ENCODE measurements at regions not wholly inside any gene's neighbourhood (a gene's known extent, or its start where the extent isn't known, plus 50 kb on each side); places are given as distances from the start of the nearest gene placed in this dataset.

DNA sequence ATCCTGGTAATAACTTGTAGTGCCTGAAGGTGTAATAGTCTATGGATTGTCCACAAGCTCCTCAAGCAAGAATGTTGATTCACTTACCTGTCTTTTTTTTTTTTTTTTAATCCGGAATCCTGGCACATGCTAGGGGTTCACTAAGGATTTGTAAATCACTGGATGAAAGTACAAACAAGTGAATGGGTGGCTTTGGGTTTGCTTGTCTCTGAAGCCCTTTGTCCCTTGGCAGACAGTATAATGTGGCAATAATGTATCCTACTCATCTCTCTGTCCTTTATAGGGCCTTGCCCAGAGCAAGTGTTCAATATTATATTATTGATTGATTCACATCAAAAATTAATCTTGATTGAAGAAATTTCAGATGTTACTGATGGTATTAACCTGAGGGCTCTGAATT lies 334.0 kb upstream of the CPEB2 start:
- DNase-seq: no peak

GRCh38 chr4:14669371-14669770 lies 332.9 kb upstream of the CPEB2 start:
- DNase-seq: no peak

- no peak for DNase-seq
Measured at GRCh38 chr4:14671146-14671545, 331.1 kb upstream of the CPEB2 start.

DNA sequence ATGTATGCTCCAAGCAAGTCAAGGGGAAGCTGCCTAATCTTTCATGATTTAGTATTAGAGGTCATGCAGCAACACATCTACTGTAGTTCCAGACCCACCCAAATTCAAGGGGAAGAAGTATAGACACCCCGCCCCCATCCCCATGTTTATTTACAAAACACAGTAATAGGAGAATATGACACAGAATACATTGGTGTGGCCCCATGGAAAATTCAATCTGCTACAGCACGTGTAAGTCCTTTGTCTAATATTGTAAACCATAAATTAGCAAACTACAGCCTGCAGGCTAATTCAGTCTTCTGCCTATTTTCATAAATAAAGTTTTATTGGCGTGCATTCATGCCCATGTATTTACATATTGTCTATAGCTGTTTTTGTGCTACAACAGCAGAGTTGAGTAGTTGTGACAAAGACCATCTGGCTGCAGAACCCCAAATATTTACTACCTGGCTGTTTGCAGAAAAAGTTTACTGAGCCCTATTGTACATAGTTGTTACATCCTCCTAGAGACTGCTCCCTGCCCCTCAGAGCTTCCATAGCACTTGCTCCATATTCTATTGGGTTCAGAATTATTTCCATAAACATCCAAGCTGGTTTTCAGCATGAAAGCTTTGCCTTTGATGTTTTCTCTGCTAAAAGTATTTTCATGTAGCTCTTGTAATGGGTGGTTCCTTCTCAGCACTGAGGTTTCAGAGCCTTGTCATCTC lies 326.8 kb upstream of the CPEB2 start:
- DNase-seq: no peak

DNA sequence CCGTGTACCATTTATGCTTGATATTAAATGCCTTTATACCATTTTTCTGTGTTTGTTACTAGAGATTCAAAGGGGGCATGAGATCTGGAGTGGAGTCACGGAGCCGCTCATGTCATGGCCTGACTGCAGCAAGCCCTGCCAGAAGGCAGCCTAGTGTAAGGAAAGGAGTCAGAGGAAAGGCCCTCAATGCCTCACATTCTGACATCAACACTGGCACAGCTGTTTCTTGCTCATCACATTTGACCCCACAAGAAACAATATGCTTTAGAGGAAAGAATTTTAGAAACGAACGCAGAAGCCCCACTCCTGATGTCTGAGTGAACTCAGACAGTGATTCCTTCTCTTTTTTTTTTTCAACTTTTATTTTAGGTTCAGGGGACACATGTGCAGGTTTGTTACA lies 322.4 kb upstream of the CPEB2 start:
- DNase-seq: no peak

GRCh38 chr4:14681330-14681729 lies 321.0 kb upstream of the CPEB2 start:
- DNase-seq: no peak

DNA sequence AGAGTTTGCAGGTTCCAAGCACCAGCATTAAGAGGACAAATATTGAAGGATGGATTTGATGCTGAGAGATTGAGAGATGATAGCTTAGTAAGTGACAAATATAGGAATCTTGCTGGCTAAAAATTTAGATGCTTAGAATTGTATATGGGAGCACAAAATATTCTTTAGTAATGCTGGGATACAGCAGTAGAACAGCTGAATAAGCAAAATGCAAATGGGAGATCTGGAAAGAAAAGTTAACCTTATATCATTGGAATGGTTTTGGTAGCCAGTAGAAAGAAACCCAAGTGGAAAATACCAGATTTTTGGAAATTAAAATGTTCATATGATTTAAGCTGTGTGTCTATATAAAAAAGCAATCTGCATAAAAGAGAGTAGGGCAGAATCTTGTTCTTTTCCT lies 308.6 kb upstream of the CPEB2 start:
- DNase-seq: no peak

- DNase-seq: no peak
Measured at GRCh38 chr4:14695095-14695845, 307.0 kb upstream of the CPEB2 start.

DNA sequence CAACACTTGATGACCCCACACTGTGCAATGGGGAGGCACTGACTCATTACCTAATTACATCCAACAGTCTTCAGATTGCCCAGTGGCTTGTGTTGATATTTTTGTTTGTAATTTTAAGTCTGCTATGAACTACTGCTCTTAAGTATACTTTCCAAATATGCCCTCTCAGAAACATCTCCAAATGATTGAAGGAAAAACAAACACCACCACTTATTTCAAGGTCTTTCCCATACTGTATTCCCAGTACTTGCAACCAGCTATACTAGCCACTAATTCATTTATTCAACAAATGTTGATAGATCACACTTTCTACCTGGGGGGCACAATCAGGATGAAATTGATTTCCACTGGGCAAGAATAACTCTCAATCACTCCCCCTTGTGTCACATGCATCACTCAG lies 302.2 kb upstream of the CPEB2 start:
- DNase-seq: no peak

DNA sequence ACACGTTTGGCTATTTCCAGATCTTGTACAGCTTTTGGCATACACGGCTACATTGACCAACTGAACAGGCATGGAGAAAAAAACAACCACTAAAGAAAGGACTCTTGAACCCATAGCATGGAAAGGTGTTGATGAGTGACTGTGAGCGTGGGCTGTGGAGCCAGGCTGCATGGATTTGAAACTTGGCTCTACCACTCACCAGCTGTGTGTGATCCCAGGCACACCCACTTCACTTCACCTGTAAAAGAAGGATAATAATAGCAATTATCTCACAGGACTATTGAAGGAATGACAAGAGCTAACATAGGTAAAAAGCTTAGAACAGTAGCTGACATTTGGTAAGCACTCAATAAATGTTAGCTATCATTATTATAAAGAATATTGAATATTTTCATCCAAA lies 301.7 kb upstream of the CPEB2 start:
- DNase-seq: no peak

GRCh38 chr4:14701389-14701788 lies 300.9 kb upstream of the CPEB2 start:
- DNase-seq: no peak

- DNase-seq: no peak
Measured at GRCh38 chr4:14701896-14702295, 300.4 kb upstream of the CPEB2 start.

GRCh38 chr4:14708574-14708973 lies 293.7 kb upstream of the CPEB2 start:
- DNase-seq: no peak

DNA sequence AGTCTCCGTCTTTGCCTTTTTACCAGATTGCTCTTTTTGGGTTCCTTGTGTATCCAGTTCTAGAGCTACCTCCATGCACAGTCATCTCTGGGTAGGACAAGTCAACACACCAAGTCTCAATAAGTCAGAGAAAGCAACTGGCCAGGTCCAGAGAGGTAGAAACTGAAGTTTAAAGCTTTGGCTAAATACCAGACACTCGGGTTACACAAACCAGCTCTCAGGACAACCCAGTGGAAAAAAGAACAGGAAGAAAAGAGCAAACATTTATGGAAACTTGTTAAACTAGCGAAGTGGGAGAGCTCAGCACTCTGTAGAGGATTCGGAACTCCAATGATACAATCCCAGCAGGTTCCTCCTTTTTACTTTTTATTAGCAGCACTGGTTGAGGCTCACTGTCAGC lies 291.0 kb upstream of the CPEB2 start:
- DNase-seq: no peak

DNA sequence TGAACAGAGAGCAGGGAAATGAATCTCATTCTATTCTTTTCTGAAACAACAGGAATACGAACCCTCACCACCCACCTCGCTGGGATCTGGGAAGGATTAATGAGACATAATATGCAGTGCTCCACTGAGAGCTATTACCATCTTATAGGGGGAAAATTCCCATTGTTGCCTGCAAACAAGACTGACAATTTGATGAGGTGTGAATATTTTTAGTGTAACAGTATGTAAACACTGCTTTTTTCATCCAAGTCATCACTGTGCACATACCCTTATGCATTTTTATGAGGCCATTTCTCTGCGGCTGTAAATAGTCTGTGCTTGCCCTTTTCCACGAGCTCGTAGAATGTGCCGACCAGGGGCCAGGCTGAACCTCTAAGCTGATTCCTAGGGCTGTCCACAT lies 285.6 kb upstream of the CPEB2 start:
- DNase-seq: no peak

DNA sequence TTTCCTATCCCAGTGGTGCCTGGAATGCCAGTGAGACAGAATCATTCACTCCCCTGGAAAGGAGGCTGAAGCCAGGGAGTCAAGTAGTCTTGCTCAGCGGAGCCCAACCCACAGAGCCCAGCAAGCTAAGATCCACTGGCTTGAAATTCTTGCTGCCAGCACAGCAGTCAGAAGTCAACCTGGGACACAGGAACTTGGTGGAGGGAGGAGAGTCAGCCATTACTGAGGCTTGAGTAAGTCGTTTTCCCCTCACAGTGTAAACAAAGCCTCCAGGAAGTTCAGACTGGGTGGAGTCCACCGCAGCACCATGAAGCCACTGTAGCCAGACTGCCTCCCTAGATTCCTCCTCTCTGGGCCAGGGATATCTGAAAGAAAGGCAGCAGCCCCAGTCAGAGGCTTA lies 283.2 kb upstream of the CPEB2 start:
- no peak for DNase-seq

DNA sequence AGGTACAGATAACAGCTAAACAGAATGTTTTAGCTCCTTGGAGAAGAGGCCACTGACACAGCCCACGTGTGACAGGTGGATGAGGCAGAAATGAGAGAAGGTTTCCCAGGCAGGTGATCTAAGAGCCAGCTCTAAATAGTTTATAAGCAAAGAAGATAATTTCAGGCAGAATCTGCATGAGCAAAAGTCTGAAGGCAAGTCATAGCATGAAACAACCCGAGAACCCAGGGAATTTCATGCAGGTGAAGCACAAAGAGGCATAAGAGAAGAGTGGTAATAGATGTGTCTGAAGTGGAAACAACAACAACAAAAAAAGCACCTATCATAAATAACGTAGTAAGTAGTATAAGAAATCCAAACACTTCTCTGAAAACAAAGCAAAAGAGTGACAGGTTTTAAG lies 275.8 kb upstream of the CPEB2 start:
- no peak for DNase-seq

GRCh38 chr4:14726877-14727361 lies 275.4 kb upstream of the CPEB2 start:
- no peak for DNase-seq

DNA sequence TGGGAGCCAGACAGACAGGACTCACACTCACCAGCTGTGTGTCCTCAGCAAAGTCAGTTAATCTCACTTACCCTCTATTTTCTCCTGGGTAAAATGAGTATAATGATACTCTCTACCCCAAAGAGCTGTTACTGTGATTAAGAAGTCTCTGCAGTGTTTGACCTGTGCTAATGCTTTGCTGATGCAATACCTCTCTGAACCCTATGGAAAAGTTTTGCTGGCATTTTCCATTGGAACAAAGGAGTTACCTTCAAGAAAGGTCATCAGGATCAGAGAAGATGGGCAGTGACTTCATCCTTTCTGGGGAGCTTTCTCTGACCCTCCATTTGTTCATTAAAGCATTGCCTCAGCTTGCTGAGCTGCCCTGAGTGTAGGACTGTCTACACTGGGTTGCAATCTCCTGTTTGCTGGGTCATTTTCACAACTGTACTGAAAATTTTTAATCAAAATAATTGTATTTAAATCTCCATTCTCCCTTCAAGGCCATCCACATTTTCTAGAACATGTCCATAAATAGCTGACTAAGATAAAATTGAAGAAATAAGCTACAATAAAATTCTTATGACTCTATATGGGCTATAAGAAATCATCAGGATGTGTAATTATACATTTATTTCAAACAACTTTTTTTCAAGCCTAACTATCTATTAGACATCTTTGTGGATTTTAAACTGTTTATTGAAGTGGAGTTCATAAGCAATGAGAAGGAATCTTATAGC lies 272.8 kb upstream of the CPEB2 start:
- DNase-seq: no peak

- DNase-seq: no peak
Measured at GRCh38 chr4:14742054-14742453, 260.2 kb upstream of the CPEB2 start.

GRCh38 chr4:14743172-14743571 lies 259.1 kb upstream of the CPEB2 start:
- no peak for DNase-seq

- DNase-seq: no peak
Measured at GRCh38 chr4:14743601-14744000, 258.7 kb upstream of the CPEB2 start.

GRCh38 chr4:14744346-14744745 lies 257.9 kb upstream of the CPEB2 start:
- no peak for DNase-seq

- peak in 1 of 5 experiments; percentile 1 for DNase-seq
Measured at GRCh38 chr4:14749910-14750309, 252.4 kb upstream of the CPEB2 start.
